SK-N-SH (cell line): ENCODE measurements at regions not wholly inside any gene's neighbourhood (a gene's known extent, or its start where the extent isn't known, plus 50 kb on each side); places are given as distances from the start of the nearest gene placed in this dataset.

Experiments used
- CTCF ChIA-PET: fragments of 300-600, 350-600 bp; formaldehyde crosslinking; extraction: SDS; loops from one replicate; lab custom pipeline; 2021; lab: Yijun Ruan, JAX
- POLR2A ChIA-PET: fragments of 350-600 bp; sonication (Branson Sonifier 250); formaldehyde crosslinking; extraction: SDS; loops from one replicate; lab custom pipeline; 2020; ENCODE audit warnings: antibody characterized with exemption, inconsistent platforms; lab: Yijun Ruan, JAX
- DNase-seq: peaks from one replicate; pipeline ENCODE4 v3.0.0; 2012
- H2AFZ ChIP-seq: fragments of 200-600 bp; sonication (generic); 2 replicates; pipeline ENCODE4 v1.8.1; 2016; ENCODE audit warnings: antibody characterized with exemption, mild to moderate bottlenecking, low read depth
- H3F3A ChIP-seq: fragments of 200-600 bp; sonication (generic); replicated peaks from 2 replicates; pipeline ENCODE3; 2016; ENCODE audit warnings: antibody characterized with exemption, mild to moderate bottlenecking; ENCODE audit not compliant: insufficient read depth
- H3K27ac ChIP-seq, 2 experiments: fragments of 200-500 bp in 1 of 2; fragments of 200-600 bp in 1 of 2; sonication (Bioruptor generic) in 1 of 2; sonication (generic), shearing (Covaris generic) in 1 of 2; 2 replicates each; pipeline versions ENCODE4 v1.5.1 to v1.6.1; 2014 to 2016; ENCODE audit warnings: low read depth in 2 of 2, inconsistent platforms in 1 of 2, low read length in 1 of 2, mild to moderate bottlenecking in 1 of 2, mixed read lengths in 1 of 2
- H3K27me3 ChIP-seq: fragments of 200-600 bp; sonication (generic), shearing (Covaris generic); 2 replicates; pipeline ENCODE4 v1.6.1; 2016; ENCODE audit warnings: mixed run types; ENCODE audit not compliant: insufficient read depth
- H3K36me3 ChIP-seq, 2 experiments: fragments of 200-500 bp in 1 of 2; fragments of 200-600 bp in 1 of 2; sonication (Bioruptor generic) in 1 of 2; sonication (generic) in 1 of 2; replicated peaks in 1 of 2; 2 replicates each; pipeline versions ENCODE3 to v1.5.1; 2014 to 2016; ENCODE audit warnings: low read length in 1 of 2, mild to moderate bottlenecking in 1 of 2; ENCODE audit not compliant: insufficient read depth in 2 of 2, control insufficient read depth in 1 of 2
- H3K4me1 ChIP-seq, 2 experiments: fragments of 200-500 bp in 1 of 2; fragments of 200-600 bp in 1 of 2; sonication (Bioruptor generic) in 1 of 2; sonication (generic), shearing (Covaris generic) in 1 of 2; 2 replicates each; pipeline versions ENCODE4 v1.5.1 to v1.6.1; 2014 to 2016; ENCODE audit warnings: low read depth in 1 of 2, low read length in 1 of 2, mixed run types in 1 of 2; ENCODE audit not compliant: insufficient read depth in 2 of 2, control insufficient read depth in 1 of 2
- H3K4me2 ChIP-seq: fragments of 200-600 bp; sonication (generic), shearing (Covaris generic); 2 replicates; pipeline ENCODE4 v1.6.1; 2017; ENCODE audit warnings: mixed run types
- H3K4me3 ChIP-seq, 2 experiments: fragments of 200-500 bp in 1 of 2; fragments of 200-600 bp in 1 of 2; sonication (Bioruptor generic) in 1 of 2; sonication (generic), shearing (Covaris generic) in 1 of 2; 2 replicates each; pipeline versions ENCODE4 v1.5.1 to v1.8.1; 2014 to 2016; ENCODE audit warnings: low read depth in 2 of 2, inconsistent platforms in 1 of 2, low read length in 1 of 2, mild to moderate bottlenecking in 1 of 2, mixed read lengths in 1 of 2, moderate library complexity in 1 of 2
- H3K79me2 ChIP-seq: fragments of 200-600 bp; sonication (generic); 2 replicates; pipeline ENCODE4 v1.8.1; 2017; ENCODE audit warnings: mild to moderate bottlenecking; ENCODE audit not compliant: insufficient read depth
- H3K9ac ChIP-seq: fragments of 200-600 bp; sonication (generic); 2 replicates; pipeline ENCODE4 v1.6.1; 2017; ENCODE audit warnings: mixed run types
- H3K9me2 ChIP-seq: fragments of 200-600 bp; sonication (generic); 2 replicates; pipeline ENCODE4 v1.6.1; 2017; ENCODE audit warnings: mixed run types
- H3K9me3 ChIP-seq: fragments of 200-600 bp; sonication (generic); 2 replicates; pipeline ENCODE4 v1.6.1; 2017; ENCODE audit warnings: mixed run types, mild to moderate bottlenecking, moderate library complexity
- H4K20me1 ChIP-seq: fragments of 200-600 bp; sonication (generic); 2 replicates; pipeline ENCODE4 v1.6.1; 2017; ENCODE audit warnings: mild to moderate bottlenecking, mixed run types; ENCODE audit not compliant: insufficient read depth
- EP300 ChIP-seq, 2 experiments: IDR thresholded peaks; 2 replicates each; pipeline versions ENCODE4 v1.4.0 to v1.6.1; 2012; ENCODE audit warnings: borderline replicate concordance in 1 of 2, low read depth in 1 of 2, low read length in 1 of 2
- NRF1 ChIP-seq: IDR thresholded peaks from 2 replicates; pipeline ENCODE4 v1.6.1; 2012; ENCODE audit warnings: low read depth, mild to moderate bottlenecking, low read length
- PBX3 ChIP-seq: IDR thresholded peaks from 2 replicates; pipeline ENCODE4; 2012
- POLR2AphosphoS5 ChIP-seq: IDR thresholded peaks from 2 replicates; pipeline ENCODE4 v1.6.1; 2012; ENCODE audit warnings: low read depth, low read length
- RCOR1 ChIP-seq: fragments of 150-350 bp; IDR thresholded peaks from 2 replicates; pipeline ENCODE4 v1.6.1; 2017; ENCODE audit warnings: antibody characterized with exemption, low read length
- WGBS: methylation state at CpG from one replicate; pipeline ENCODE4 v1.1.6; 2017; ENCODE audit warnings: low lambda C conversion rate; 5-methylcytosine and 5-hydroxymethylcytosine counted together
- TF ChIP-seq, protein P1 (sequence below): fragments of 150-350 bp; IDR thresholded peaks from 2 replicates; pipeline ENCODE4 v1.6.1; 2017; ENCODE audit warnings: antibody characterized with exemption, low read length, low read depth, borderline replicate concordance
- TF ChIP-seq, protein P2 (sequence below): fragments of 150-350 bp; IDR thresholded peaks from 2 replicates; pipeline ENCODE4 v1.6.1; 2016; ENCODE audit warnings: mild to moderate bottlenecking, low read depth, low read length
- TF ChIP-seq, protein P3 (sequence below): IDR thresholded peaks from 2 replicates; pipeline ENCODE4 v1.6.1; 2012; ENCODE audit warnings: mild to moderate bottlenecking, low read depth, low read length, moderate library complexity

DNA sequence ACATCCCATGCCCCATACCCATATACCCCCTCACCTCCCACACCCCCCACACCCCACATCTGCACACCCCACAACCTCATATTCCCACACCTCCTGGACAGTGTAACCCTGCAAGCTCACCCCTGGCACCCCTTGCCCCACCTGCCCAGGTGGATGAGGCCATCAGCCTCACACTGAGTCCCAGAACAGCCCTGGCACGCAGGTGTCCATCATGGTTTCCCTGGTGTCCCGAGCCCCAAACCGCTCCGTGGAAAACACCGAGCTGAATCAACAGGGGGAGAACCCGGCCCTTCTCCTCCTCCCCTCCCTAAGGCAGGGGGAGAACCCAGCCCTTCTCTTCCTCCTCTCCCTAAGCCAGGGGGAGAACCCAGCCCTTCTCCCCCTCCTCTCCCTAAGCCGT is 415.6 kb upstream of the SALL3 start:
- Histone ChIP-seq H3K27ac (no peak overlapping the region), H3K79me2 (no peaks in the 10 kb centered on the region), H3K4me3 (no peak overlapping the region), H3K27me3 (no peaks in the 10 kb centered on the region), H4K20me1 (no peaks in the 10 kb centered on the region), H3K4me2 (no peak overlapping the region), H3K9ac (no peak overlapping the region), H3F3A (no peaks in the 10 kb centered on the region), H2AFZ (no peak overlapping the region), H3K9me3 (no peaks in the 10 kb centered on the region), H3K9me2 (0 out of 2 replicates have a peak, but pooled peaks cover 3% of the 10 kb centered on the region), H3K36me3 (no peaks in the 10 kb centered on the region), H3K4me1 (no peaks in the 10 kb centered on the region)
- DNase-seq = no peak
- CTCF ChIA-PET = no interaction called here
- TF ChIP-seq, protein P1, sequence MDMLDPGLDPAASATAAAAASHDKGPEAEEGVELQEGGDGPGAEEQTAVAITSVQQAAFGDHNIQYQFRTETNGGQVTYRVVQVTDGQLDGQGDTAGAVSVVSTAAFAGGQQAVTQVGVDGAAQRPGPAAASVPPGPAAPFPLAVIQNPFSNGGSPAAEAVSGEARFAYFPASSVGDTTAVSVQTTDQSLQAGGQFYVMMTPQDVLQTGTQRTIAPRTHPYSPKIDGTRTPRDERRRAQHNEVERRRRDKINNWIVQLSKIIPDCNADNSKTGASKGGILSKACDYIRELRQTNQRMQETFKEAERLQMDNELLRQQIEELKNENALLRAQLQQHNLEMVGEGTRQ = no peak
- TF ChIP-seq, protein P2, sequence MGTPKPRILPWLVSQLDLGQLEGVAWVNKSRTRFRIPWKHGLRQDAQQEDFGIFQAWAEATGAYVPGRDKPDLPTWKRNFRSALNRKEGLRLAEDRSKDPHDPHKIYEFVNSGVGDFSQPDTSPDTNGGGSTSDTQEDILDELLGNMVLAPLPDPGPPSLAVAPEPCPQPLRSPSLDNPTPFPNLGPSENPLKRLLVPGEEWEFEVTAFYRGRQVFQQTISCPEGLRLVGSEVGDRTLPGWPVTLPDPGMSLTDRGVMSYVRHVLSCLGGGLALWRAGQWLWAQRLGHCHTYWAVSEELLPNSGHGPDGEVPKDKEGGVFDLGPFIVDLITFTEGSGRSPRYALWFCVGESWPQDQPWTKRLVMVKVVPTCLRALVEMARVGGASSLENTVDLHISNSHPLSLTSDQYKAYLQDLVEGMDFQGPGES = no peak
- TF ChIP-seq, protein P3, sequence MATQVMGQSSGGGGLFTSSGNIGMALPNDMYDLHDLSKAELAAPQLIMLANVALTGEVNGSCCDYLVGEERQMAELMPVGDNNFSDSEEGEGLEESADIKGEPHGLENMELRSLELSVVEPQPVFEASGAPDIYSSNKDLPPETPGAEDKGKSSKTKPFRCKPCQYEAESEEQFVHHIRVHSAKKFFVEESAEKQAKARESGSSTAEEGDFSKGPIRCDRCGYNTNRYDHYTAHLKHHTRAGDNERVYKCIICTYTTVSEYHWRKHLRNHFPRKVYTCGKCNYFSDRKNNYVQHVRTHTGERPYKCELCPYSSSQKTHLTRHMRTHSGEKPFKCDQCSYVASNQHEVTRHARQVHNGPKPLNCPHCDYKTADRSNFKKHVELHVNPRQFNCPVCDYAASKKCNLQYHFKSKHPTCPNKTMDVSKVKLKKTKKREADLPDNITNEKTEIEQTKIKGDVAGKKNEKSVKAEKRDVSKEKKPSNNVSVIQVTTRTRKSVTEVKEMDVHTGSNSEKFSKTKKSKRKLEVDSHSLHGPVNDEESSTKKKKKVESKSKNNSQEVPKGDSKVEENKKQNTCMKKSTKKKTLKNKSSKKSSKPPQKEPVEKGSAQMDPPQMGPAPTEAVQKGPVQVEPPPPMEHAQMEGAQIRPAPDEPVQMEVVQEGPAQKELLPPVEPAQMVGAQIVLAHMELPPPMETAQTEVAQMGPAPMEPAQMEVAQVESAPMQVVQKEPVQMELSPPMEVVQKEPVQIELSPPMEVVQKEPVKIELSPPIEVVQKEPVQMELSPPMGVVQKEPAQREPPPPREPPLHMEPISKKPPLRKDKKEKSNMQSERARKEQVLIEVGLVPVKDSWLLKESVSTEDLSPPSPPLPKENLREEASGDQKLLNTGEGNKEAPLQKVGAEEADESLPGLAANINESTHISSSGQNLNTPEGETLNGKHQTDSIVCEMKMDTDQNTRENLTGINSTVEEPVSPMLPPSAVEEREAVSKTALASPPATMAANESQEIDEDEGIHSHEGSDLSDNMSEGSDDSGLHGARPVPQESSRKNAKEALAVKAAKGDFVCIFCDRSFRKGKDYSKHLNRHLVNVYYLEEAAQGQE = no peak
- TF ChIP-seq RCOR1 = no peak
- POLR2A ChIA-PET = no interaction called here
- WGBS = 10% methylated on average over 3 of the region's 7 CpGs

- Histone ChIP-seq H3F3A (no peaks in the 10 kb centered on the region), H4K20me1 (no peaks in the 10 kb centered on the region), H3K9ac (no peak overlapping the region), H3K4me3 (no peak overlapping the region), H3K27ac (no peak overlapping the region), H3K79me2 (no peaks in the 10 kb centered on the region), H3K36me3 (no peaks in the 10 kb centered on the region), H3K4me1 (no peaks in the 10 kb centered on the region), H3K4me2 (no peak overlapping the region), H3K9me2 (0 out of 2 replicates have a peak, but pooled peaks cover 3% of the 10 kb centered on the region), H2AFZ (no peak overlapping the region), H3K27me3 (no peaks in the 10 kb centered on the region)
- POLR2A ChIA-PET = no interaction called here
- DNase-seq = no peak
- CTCF ChIA-PET = no interaction called here
- 28% methylated on average over 12 of the region's 14 CpGs for WGBS
- TF ChIP-seq PBX3 = no peak
- no peak for TF ChIP-seq NRF1
- TF ChIP-seq POLR2AphosphoS5 = no peak
- no peak for TF ChIP-seq EP300 (IDR thresholded peaks at IDR 0.05; ENCODE audit: borderline replicate concordance in 1 of 2, low read depth in 1 of 2, low read length in 1 of 2)
- TF ChIP-seq, all 33 proteins: peak for 0
- no peaks in the 10 kb centered on the region for H3K9me3 ChIP-seq
Observed at GRCh38 chr18:78564518-78564917, 415.1 kb upstream of the SALL3 start.
